ENCODE measurements at regions not wholly inside any gene's neighbourhood (a gene's known extent, or its start where the extent isn't known, plus 50 kb on each side); places are given as distances from the start of the nearest gene placed in this dataset.

GRCh38 chr2:153020201-153020600, 301.8 kb downstream of the ARL6IP6 start:
- WGBS, 2 donors: 86 to 93% methylated on average over 2 of the region's 2 CpGs
- Histone ChIP-seq H3K4me1 (no peaks in the 10 kb centered on the region), H3K27ac (no peak overlapping the region), H3K27me3 (no peaks in the 10 kb centered on the region), H3K36me3 (no peaks in the 10 kb centered on the region), H3K4me3 (no peak overlapping the region), H3K9me3 (peaks cover 0 to 30% (median 0%) of the 10 kb centered on the region in 4 donors)
- no peak for TF ChIP-seq EP300 (IDR thresholded peaks at IDR 0.05)
- TF ChIP-seq POLR2A (IDR thresholded peaks at IDR 0.05): no peak
- TF ChIP-seq, protein P1, sequence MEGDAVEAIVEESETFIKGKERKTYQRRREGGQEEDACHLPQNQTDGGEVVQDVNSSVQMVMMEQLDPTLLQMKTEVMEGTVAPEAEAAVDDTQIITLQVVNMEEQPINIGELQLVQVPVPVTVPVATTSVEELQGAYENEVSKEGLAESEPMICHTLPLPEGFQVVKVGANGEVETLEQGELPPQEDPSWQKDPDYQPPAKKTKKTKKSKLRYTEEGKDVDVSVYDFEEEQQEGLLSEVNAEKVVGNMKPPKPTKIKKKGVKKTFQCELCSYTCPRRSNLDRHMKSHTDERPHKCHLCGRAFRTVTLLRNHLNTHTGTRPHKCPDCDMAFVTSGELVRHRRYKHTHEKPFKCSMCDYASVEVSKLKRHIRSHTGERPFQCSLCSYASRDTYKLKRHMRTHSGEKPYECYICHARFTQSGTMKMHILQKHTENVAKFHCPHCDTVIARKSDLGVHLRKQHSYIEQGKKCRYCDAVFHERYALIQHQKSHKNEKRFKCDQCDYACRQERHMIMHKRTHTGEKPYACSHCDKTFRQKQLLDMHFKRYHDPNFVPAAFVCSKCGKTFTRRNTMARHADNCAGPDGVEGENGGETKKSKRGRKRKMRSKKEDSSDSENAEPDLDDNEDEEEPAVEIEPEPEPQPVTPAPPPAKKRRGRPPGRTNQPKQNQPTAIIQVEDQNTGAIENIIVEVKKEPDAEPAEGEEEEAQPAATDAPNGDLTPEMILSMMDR (IDR thresholded peaks at IDR 0.05): no peak
- DNase-seq (ENCODE audit: low spot score in 2 of 2): no peak

GRCh38 chr2:153005071-153005730, 286.8 kb downstream of the ARL6IP6 start:
- Histone ChIP-seq H3K9me3 (no peaks in the 10 kb centered on the region), H3K27ac (no peak overlapping the region), H3K4me3 (no peak overlapping the region), H3K27me3 (no peaks in the 10 kb centered on the region), H3K36me3 (no peaks in the 10 kb centered on the region), H3K4me1 (no peaks in the 10 kb centered on the region)
- 81% methylated on average over 5 of the region's 5 CpGs for WGBS, 2 donors
- TF ChIP-seq, protein P1 (IDR thresholded peaks at IDR 0.05): no peak
- TF ChIP-seq EP300 (IDR thresholded peaks at IDR 0.05) (no peak), POLR2A (IDR thresholded peaks at IDR 0.05) (no peak)
- no peak for DNase-seq (ENCODE audit: low spot score in 2 of 2)

DNA sequence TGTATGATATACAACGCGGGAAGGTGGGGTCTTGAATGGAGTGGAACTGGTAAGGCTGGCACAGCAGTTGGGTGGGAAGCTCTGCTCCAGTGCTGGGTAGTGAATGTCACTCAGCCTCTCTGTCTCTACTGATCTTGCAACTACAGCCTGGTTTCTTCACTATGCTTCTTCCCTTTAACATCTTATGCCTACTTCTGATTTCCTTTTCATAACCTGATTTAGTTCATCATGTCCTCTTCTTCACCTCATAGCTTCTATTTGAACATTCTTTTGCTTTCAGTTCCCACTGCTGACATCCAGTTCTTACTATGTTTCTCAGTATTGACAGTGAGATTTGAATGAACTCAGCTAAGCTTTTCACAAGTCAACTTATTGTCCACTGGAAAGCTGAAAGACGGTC, 286.2 kb downstream of the ARL6IP6 start:
- DNase-seq (ENCODE audit: low spot score in 2 of 2): no peak
- Histone ChIP-seq H3K4me1 (no peaks in the 10 kb centered on the region), H3K4me3 (no peak overlapping the region), H3K27me3 (no peaks in the 10 kb centered on the region), H3K9me3 (no peaks in the 10 kb centered on the region), H3K36me3 (no peaks in the 10 kb centered on the region), H3K27ac (no peak overlapping the region)
- TF ChIP-seq EP300 (IDR thresholded peaks at IDR 0.05): no peak
- no peak for TF ChIP-seq POLR2A (IDR thresholded peaks at IDR 0.05)
- TF ChIP-seq, protein P1 (IDR thresholded peaks at IDR 0.05): no peak
- 88 to 90% methylated on average over 3 of the region's 3 CpGs for WGBS, 2 donors

GRCh38 chr2:152974146-152974545, 255.7 kb downstream of the ARL6IP6 start:
- no peak overlapping the region for H3K27ac ChIP-seq
- no peaks in the 10 kb centered on the region for H3K4me1 ChIP-seq
- no peak overlapping the region for H3K4me3 ChIP-seq
- DNase-seq (ENCODE audit: low spot score in 2 of 2): no peak
- no peaks in the 10 kb centered on the region for H3K36me3 ChIP-seq
- H3K27me3 ChIP-seq: no peaks in the 10 kb centered on the region
- 58 to 67% methylated on average over 1 of the region's 1 CpG for WGBS, 2 donors
- TF ChIP-seq, protein P1 (IDR thresholded peaks at IDR 0.05): no peak
- TF ChIP-seq POLR2A (IDR thresholded peaks at IDR 0.05) (no peak), EP300 (IDR thresholded peaks at IDR 0.05) (no peak)
- H3K9me3 ChIP-seq: no peaks in the 10 kb centered on the region

DNA sequence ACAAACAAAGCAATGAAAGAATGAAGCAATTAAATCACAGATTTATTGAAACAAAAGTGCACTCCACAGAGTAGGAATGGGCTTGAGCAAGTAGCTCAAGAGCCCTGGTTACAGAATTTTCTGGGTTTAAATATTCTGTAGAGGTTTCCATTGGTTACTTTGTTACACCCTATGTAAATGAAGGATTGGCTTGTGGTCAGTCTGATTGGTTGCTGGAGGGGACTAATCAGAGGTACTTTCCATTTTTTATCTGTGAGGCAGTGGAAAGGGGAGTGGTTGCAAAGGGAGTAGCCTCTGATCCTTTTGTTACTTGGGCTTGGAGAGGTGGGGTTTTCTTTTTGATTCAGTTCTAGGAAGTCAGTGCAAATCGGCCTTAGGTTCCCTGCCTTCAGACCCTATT, 253.3 kb downstream of the ARL6IP6 start:
- WGBS, 2 donors: 80 to 83% methylated on average over 1 of the region's 1 CpG
- no peak for DNase-seq (ENCODE audit: low spot score in 2 of 2)
- no peaks in the 10 kb centered on the region for H3K4me1 ChIP-seq
- no peak overlapping the region for H3K4me3 ChIP-seq
- H3K36me3 ChIP-seq: no peaks in the 10 kb centered on the region
- TF ChIP-seq, protein P1 (IDR thresholded peaks at IDR 0.05): no peak
- TF ChIP-seq EP300 (IDR thresholded peaks at IDR 0.05): no peak
- TF ChIP-seq POLR2A (IDR thresholded peaks at IDR 0.05): no peak
- no peak overlapping the region for H3K27ac ChIP-seq
- no peaks in the 10 kb centered on the region for H3K9me3 ChIP-seq
- H3K27me3 ChIP-seq: no peaks in the 10 kb centered on the region
